ENCODE measurements at regions not wholly inside any gene's neighbourhood (a gene's known extent, or its start where the extent isn't known, plus 50 kb on each side); places are given as distances from the start of the nearest gene placed in this dataset.

DNA sequence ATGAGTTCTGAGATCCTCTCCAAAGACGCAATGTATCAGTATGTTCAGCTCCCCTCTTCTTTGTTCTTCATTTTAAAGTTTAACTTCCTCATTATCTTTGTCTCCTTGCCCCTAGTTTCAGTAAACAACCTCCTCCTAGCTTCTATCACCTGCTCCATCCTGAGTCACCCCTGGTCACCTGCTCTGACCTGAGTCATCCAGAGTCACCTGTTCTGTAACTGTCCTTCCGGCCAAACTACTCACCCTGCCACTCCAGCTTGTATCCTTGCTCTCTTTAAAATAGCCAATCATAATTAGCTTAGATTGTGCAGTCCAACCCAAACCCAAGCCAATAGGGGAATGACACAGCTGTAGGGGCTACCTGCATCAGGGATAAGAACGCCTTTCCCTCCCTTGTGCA is 332.0 kb downstream of the OLFM3 start:
- TF ChIP-seq, protein P1, sequence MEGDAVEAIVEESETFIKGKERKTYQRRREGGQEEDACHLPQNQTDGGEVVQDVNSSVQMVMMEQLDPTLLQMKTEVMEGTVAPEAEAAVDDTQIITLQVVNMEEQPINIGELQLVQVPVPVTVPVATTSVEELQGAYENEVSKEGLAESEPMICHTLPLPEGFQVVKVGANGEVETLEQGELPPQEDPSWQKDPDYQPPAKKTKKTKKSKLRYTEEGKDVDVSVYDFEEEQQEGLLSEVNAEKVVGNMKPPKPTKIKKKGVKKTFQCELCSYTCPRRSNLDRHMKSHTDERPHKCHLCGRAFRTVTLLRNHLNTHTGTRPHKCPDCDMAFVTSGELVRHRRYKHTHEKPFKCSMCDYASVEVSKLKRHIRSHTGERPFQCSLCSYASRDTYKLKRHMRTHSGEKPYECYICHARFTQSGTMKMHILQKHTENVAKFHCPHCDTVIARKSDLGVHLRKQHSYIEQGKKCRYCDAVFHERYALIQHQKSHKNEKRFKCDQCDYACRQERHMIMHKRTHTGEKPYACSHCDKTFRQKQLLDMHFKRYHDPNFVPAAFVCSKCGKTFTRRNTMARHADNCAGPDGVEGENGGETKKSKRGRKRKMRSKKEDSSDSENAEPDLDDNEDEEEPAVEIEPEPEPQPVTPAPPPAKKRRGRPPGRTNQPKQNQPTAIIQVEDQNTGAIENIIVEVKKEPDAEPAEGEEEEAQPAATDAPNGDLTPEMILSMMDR (IDR thresholded peaks at IDR 0.05; ENCODE audit: low read depth, low read length), result no peak
- DNase-seq (ENCODE audit: extremely low read depth, low read depth), result no peak

DNA sequence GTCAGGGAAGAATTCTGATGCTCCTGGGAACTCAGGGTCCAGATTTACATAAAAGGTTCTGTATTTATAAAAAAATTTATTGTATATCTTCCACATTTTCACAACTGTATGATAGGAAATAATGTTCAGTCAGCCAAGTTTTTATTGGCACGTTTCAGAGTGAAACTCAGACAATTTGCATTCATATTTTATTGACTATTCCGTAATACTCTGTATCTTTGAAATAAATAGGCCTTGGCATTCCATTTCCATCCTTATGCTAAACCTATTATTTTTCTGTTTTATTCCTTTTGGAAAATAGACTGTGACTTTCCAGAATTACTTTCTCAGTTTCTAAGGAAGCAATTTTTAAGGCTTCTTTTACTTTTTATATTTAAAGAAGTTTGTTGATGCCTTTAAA is 329.0 kb downstream of the OLFM3 start:
- no peak for DNase-seq (ENCODE audit: extremely low read depth, low read depth)
- TF ChIP-seq, protein P1 (IDR thresholded peaks at IDR 0.05; ENCODE audit: low read depth, low read length), result no peak

DNA sequence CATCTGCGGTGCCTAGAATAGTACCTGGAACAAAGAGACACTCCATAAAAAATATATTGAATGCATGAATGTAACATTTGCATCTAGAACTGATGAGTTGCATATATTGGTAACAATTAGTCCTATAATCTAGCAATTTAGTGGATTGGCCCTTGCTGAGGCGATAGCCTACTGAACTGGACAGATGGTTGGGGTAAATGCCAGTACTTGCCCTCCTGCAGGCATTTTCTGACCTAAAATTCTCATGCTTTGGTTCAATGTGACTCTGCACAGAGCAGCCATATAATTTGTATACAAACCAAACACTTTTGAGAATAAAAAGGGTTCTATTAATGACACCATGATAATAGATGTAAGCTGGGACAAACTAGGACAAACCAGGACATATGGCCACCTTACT is 313.6 kb downstream of the OLFM3 start:
- DNase-seq (ENCODE audit: extremely low read depth, low read depth), result no peak
- TF ChIP-seq, protein P1 (IDR thresholded peaks at IDR 0.05; ENCODE audit: low read depth, low read length), result no peak

DNA sequence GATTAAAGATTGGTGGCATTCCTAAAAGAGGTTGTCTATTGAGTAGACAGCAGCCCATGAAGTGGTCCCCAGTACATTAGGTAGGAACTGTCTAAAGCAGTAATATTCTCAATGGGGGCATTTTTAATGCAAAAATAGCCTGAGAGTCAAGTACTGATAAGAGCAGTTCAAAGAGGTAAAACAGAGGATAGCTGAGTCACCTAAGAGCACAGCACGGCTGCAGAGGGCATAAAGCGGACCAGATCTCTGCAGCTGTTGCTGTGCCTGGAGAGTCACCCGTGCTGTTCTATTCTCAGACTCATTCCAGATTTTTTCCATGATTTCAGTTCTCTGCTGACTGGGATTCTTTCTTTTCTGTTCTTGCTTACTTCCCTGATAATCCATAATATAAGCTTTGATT is 313.2 kb downstream of the OLFM3 start:
- DNase-seq (ENCODE audit: extremely low read depth, low read depth), result no peak
- TF ChIP-seq, protein P1 (IDR thresholded peaks at IDR 0.05; ENCODE audit: low read depth, low read length), result no peak

DNA sequence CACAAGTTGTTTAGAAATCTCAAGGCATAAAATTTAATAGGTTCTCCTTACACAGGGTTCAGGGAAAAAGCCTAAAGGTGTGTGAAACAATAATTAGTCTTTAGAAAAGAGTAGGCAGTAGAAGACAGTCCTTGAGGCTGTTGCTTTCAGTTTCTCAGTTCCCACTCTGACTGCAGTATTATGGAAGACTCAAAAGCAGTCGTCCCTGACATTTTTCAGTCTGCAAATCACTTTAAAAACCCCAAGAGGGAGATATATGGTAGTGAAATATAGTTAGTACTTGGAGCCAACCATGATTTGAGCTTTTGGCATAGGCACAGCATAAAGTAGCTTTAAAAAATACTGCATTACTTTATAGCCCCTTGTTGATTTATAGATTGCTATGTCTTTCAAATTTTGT is 299.7 kb downstream of the OLFM3 start:
- TF ChIP-seq, protein P1 (IDR thresholded peaks at IDR 0.05; ENCODE audit: low read depth, low read length), result no peak
- DNase-seq (ENCODE audit: extremely low read depth, low read depth), result no peak

DNA sequence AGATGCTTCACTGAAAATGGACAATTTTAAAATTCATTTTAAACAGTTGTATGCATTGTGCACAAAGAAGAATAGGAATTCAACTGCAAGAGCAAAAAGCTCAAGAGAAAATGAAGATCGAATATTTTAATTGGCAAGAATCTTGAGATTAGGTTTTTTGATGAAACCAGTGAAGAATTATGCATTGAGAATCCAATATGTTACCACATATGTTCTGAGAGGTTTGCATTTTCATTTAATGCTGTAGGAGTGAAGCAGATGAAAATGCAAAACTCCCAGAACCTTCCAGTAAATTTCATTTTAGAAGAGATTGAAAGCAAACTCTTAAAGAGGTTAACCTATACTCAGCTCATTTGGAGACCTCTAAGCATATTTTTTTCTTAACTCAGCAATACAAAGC is 298.0 kb downstream of the OLFM3 start:
- TF ChIP-seq, protein P1 (IDR thresholded peaks at IDR 0.05; ENCODE audit: low read depth, low read length), result no peak

DNA sequence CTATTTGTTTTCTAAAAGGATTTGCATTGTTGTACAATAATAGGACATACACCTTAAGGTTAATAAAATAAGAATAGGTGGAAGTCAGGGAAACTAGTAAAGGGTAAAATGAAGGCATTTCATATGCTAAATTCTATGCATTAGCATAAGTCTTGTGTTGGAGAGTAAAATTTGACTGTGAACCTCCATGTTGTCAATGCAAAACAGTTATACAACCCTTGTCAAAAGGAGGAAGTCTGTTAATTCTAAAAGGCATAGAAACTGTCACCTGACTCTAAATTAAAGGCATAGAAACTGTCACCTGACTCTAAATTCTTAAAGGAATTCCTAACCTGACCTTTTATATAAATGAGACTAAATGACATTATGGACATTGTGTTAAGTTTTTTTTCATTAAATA is 291.8 kb downstream of the OLFM3 start:
- no peak for DNase-seq (ENCODE audit: extremely low read depth, low read depth)
- TF ChIP-seq, protein P1 (IDR thresholded peaks at IDR 0.05; ENCODE audit: low read depth, low read length), result no peak

More for the DNA sequence above, 298.0 kb downstream of the OLFM3 start:
- no peak for DNase-seq (ENCODE audit: extremely low read depth, low read depth)

All from AG09319 (cell line).